Loucy (cell line): ENCODE measurements at regions not wholly inside any gene's neighbourhood (a gene's known extent, or its start where the extent isn't known, plus 50 kb on each side); places are given as distances from the start of the nearest gene placed in this dataset.
"Not testable (repeated sequence)": the region's sequence is repeated elsewhere in the genome, so short reads cannot be mapped to it uniquely, and the experiment has no call there.

Experiments
- H2AFZ ChIP-seq: fragments of 200-600 bp; sonication (generic); 2 replicates; pipeline ENCODE4 v1.6.0; 2016; ENCODE audit warnings: antibody characterized with exemption, mild to moderate bottlenecking, low read length, moderate library complexity
- H3F3A ChIP-seq: fragments of 200-600 bp; 2 replicates; pipeline ENCODE4 v1.6.0; 2016; ENCODE audit warnings: antibody characterized with exemption, low read depth, mild to moderate bottlenecking
- H3K27me3 ChIP-seq: fragments of 200-600 bp; sonication (generic); 2 replicates; pipeline ENCODE4 v1.6.1; 2014; ENCODE audit warnings: low read length, mild to moderate bottlenecking; ENCODE audit not compliant: insufficient read depth, poor library complexity, severe bottlenecking
- H3K36me3 ChIP-seq: fragments of 200-600 bp; sonication (generic); 2 replicates; pipeline ENCODE4 v1.6.1; 2016; ENCODE audit warnings: low read length; ENCODE audit not compliant: insufficient read depth
- H3K4me1 ChIP-seq: fragments of 200-600 bp; sonication (generic); 2 replicates; pipeline ENCODE4 v1.5.1; 2014; ENCODE audit warnings: low read length, mild to moderate bottlenecking; ENCODE audit not compliant: insufficient read depth, poor library complexity, severe bottlenecking
- H3K4me2 ChIP-seq: fragments of 200-600 bp; sonication (generic); 2 replicates; pipeline ENCODE4 v1.6.0; 2014; ENCODE audit warnings: antibody characterized with exemption, low read length, low read depth, mild to moderate bottlenecking; ENCODE audit not compliant: poor library complexity, severe bottlenecking
- H3K4me3 ChIP-seq: fragments of 200-600 bp; sonication (generic); 2 replicates; pipeline ENCODE4 v1.5.1; 2014; ENCODE audit warnings: low read length, mild to moderate bottlenecking, mixed read lengths; ENCODE audit not compliant: poor library complexity, severe bottlenecking
- H3K79me2 ChIP-seq: fragments of 200-600 bp; sonication (generic); 2 replicates; pipeline ENCODE4 v1.6.1; 2014; ENCODE audit warnings: low read length; ENCODE audit not compliant: insufficient read depth
- H3K9ac ChIP-seq: fragments of 200-600 bp; sonication (generic); 2 replicates; pipeline ENCODE4 v1.6.0; 2014; ENCODE audit warnings: mild to moderate bottlenecking, low read depth, low read length, moderate library complexity; ENCODE audit not compliant: poor library complexity, severe bottlenecking
- H3K9me2 ChIP-seq: fragments of 200-600 bp; sonication (generic); replicated peaks from 2 replicates; pipeline ENCODE4 v1.6.1; 2016; ENCODE audit warnings: low read depth, low read length, mixed read lengths
- H3K9me3 ChIP-seq: fragments of 200-600 bp; sonication (generic); 2 replicates; pipeline ENCODE4 v1.6.1; 2014; ENCODE audit warnings: mild to moderate bottlenecking, antibody characterized with exemption, low read length, low read depth; ENCODE audit not compliant: insufficient read depth
- H4K20me1 ChIP-seq: fragments of 200-600 bp; sonication (generic); 2 replicates; pipeline ENCODE4 v1.6.0; 2014; ENCODE audit warnings: antibody characterized with exemption, low read length, mild to moderate bottlenecking; ENCODE audit not compliant: insufficient read depth, poor library complexity, severe bottlenecking
- EZH2phosphoT487 ChIP-seq: fragments of 200-600 bp; IDR thresholded peaks from 2 replicates; pipeline ENCODE4 v1.6.1; 2018; ENCODE audit warnings: antibody characterized with exemption, mild to moderate bottlenecking, moderate library complexity, borderline replicate concordance
- TF ChIP-seq, protein P1 (sequence below): fragments of 200-600 bp; sonication (generic); conservative IDR thresholded peaks from 2 replicates; pipeline ENCODE4 v1.5.1; 2014; ENCODE audit warnings: mild to moderate bottlenecking, antibody characterized with exemption, low read length

DNA sequence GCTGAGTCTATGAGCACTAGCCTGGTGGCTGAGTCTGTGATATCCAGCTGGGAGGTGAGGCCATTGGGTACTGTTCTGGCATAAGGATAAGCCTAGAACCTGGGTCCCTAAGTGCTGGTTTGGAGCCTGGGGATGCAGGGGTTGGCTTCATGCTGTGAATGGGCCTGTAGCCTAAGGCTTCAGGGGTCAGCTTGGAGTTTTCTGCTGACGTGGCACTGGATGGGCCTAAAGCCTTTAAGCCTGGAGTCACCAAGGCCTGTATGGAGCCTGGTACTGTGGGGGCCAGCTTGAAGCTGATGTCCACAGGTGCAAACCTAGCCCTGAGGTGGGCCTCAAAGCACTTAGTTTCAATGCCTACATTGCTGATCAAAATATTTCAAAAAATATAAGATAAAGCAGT is 979.6 kb upstream of the POU3F4 start:
- H3K9ac ChIP-seq = no peak overlapping the region
- H4K20me1 ChIP-seq = no peaks in the 10 kb centered on the region
- H3K9me3 ChIP-seq = no peaks in the 10 kb centered on the region

DNA sequence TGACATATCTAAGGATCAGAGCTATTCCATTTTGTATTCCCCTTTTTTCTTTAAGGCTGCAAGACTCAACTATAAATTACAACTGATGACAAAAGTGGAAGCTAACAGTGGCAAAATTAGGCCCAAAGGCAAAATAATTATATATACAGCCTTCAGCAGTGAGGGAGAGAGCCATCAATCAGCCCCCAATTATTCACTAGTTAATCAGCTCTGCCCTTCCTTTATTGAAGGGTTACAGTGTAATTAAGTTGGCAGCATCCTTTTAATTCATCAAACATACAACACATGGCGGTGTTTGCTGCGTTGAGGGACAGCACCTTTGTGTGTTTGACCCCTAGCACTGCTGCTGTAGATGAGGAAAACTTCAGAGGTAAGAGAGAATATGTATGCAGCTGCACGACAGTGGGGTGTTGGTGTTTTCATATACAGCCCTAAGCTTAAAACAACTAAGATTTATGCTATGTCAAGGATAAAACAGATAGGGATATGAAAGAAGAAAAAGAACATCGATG is 973.9 kb upstream of the POU3F4 start:
- H3K27me3 ChIP-seq = no peaks in the 10 kb centered on the region
- no peak overlapping the region for H3K4me3 ChIP-seq
- no peaks in the 10 kb centered on the region for H3K36me3 ChIP-seq
- H3K9me2 ChIP-seq = no peaks in the 10 kb centered on the region
- H3K9me3 ChIP-seq = no peaks in the 10 kb centered on the region
- TF ChIP-seq, protein P1, sequence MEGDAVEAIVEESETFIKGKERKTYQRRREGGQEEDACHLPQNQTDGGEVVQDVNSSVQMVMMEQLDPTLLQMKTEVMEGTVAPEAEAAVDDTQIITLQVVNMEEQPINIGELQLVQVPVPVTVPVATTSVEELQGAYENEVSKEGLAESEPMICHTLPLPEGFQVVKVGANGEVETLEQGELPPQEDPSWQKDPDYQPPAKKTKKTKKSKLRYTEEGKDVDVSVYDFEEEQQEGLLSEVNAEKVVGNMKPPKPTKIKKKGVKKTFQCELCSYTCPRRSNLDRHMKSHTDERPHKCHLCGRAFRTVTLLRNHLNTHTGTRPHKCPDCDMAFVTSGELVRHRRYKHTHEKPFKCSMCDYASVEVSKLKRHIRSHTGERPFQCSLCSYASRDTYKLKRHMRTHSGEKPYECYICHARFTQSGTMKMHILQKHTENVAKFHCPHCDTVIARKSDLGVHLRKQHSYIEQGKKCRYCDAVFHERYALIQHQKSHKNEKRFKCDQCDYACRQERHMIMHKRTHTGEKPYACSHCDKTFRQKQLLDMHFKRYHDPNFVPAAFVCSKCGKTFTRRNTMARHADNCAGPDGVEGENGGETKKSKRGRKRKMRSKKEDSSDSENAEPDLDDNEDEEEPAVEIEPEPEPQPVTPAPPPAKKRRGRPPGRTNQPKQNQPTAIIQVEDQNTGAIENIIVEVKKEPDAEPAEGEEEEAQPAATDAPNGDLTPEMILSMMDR = no peak
- TF ChIP-seq EZH2phosphoT487 = no peak
- H3K4me2 ChIP-seq = no peak overlapping the region
- H3K79me2 ChIP-seq = no peaks in the 10 kb centered on the region
- no peaks in the 10 kb centered on the region for H3F3A ChIP-seq
- no peaks in the 10 kb centered on the region for H3K4me1 ChIP-seq
- H3K9ac ChIP-seq = no peak overlapping the region
- H4K20me1 ChIP-seq = no peaks in the 10 kb centered on the region
- H2AFZ ChIP-seq = no peak overlapping the region

More for the DNA sequence above, 979.6 kb upstream of the POU3F4 start:
- H3K9me2 ChIP-seq = no peaks in the 10 kb centered on the region
- H3F3A ChIP-seq = no peaks in the 10 kb centered on the region
- H3K79me2 ChIP-seq = no peaks in the 10 kb centered on the region
- H3K4me2 ChIP-seq = no peak overlapping the region
- H3K4me1 ChIP-seq = no peaks in the 10 kb centered on the region
- no peak overlapping the region for H2AFZ ChIP-seq
- H3K27me3 ChIP-seq = no peaks in the 10 kb centered on the region
- no peak overlapping the region for H3K4me3 ChIP-seq
- no peaks in the 10 kb centered on the region for H3K36me3 ChIP-seq
- TF ChIP-seq, protein P1 = no peak
- no peak for TF ChIP-seq EZH2phosphoT487

DNA sequence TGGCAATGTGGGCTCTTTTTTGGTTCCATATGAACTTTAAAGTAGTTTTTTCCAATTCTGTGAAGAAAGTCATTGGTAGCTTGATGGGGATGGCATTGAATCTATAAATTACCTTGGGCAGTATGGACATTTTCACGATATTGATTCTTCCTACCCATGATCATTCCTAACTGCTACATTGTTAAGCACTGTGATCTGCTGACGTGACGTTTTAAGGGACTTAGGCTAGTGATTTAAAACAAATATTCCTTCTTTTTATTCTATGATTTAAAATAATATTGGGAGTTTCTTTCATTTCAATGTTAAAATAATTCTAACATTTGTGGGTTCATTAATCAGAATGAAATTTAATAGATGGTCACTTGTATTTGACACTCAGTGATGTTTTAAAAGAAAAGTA is 970.9 kb upstream of the POU3F4 start:
- not testable (repeated sequence) for H3K27me3 ChIP-seq, H3K36me3 ChIP-seq, H3K9me2 ChIP-seq, H2AFZ ChIP-seq, H3K9ac ChIP-seq, H3K4me1 ChIP-seq, H3K79me2 ChIP-seq, H4K20me1 ChIP-seq, H3F3A ChIP-seq, H3K9me3 ChIP-seq, H3K4me3 ChIP-seq, H3K4me2 ChIP-seq

DNA sequence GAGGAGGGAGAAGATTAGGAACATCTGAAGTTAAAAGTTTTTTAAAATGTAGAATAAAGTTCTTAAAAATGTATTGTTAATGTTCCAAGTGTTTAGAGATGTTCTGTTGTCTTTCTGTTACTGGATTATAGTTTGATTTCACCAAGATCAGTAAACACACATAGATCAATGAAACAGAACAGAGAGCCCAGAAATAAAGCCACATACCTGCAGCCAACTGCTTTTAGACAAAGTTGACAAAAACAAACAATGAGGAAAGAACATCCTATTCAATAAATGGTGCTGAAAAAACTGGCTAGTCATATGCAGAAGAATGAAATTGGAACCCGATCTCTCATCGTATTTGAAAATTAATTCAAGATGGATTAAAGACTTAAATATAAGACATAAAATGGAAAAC is 966.3 kb upstream of the POU3F4 start:
- H3K9ac ChIP-seq = no peak overlapping the region
- H3K79me2 ChIP-seq = no peaks in the 10 kb centered on the region
- H3K27me3 ChIP-seq = no peaks in the 10 kb centered on the region
- no peaks in the 10 kb centered on the region for H3F3A ChIP-seq
- no peaks in the 10 kb centered on the region for H3K36me3 ChIP-seq
- H3K9me2 ChIP-seq = no peaks in the 10 kb centered on the region
- H3K4me3 ChIP-seq = no peak overlapping the region
- H3K9me3 ChIP-seq = no peaks in the 10 kb centered on the region
- no peaks in the 10 kb centered on the region for H4K20me1 ChIP-seq
- no peaks in the 10 kb centered on the region for H3K4me1 ChIP-seq
- H2AFZ ChIP-seq = no peak overlapping the region
- H3K4me2 ChIP-seq = no peak overlapping the region
- TF ChIP-seq, protein P1 = no peak
- no peak for TF ChIP-seq EZH2phosphoT487

DNA sequence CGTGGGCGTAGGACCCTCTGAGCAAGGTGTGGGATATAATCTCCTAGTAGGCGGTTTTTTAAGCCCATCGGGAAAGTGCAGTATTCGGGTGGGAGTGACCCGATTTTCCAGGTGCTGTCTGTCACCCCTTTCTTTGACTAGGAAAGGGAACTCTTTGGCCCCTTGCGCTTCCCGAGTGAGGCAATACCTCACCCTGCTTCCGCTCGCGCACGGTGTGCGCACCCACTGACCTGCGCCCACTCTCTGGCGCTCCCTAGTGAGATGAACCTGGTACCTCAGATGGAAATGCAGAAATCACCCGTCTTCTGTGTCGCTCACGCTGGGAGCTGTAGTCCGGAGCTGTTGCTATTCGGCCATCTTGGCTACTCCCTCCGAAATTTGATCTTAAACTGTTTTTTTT is 955.9 kb upstream of the POU3F4 start:
- not testable (repeated sequence) for H3K27me3 ChIP-seq, H3K4me3 ChIP-seq, H3K4me2 ChIP-seq

More for the DNA sequence above, 955.9 kb upstream of the POU3F4 start:
- not testable (repeated sequence) for H3F3A ChIP-seq, H2AFZ ChIP-seq, H3K9ac ChIP-seq, H3K9me2 ChIP-seq, H3K36me3 ChIP-seq, H3K9me3 ChIP-seq, H4K20me1 ChIP-seq, H3K79me2 ChIP-seq, H3K4me1 ChIP-seq
